22Rv1 (cell line): ENCODE measurements at regions not wholly inside any gene's neighbourhood (a gene's known extent, or its start where the extent isn't known, plus 50 kb on each side); places are given as distances from the start of the nearest gene placed in this dataset.

Source experiments
- H3K27ac ChIP-seq: fragments of 450-650 bp; 2 replicates; pipeline ENCODE4 v1.5.1; 2017
- CTCF ChIP-seq: fragments of 450-650 bp; IDR thresholded peaks from 2 replicates; pipeline ENCODE4 v1.5.1; 2017; ENCODE audit warnings: mild to moderate bottlenecking
- ZFX ChIP-seq: fragments of 450-650 bp; IDR thresholded peaks from 2 replicates; pipeline ENCODE4 v1.6.1; 2017; ENCODE audit warnings: antibody characterized with exemption, borderline replicate concordance

GRCh38 chr6:91637217-91637616 is 1050.3 kb upstream of the MAP3K7 start:
- no peak overlapping the region for H3K27ac ChIP-seq
- TF ChIP-seq CTCF (no peak), ZFX (no peak)

- no peak overlapping the region for H3K27ac ChIP-seq
- TF ChIP-seq CTCF: no peak
- TF ChIP-seq ZFX: no peak
Observed at GRCh38 chr6:91634791-91635190, 1047.9 kb upstream of the MAP3K7 start.

- no peak for TF ChIP-seq CTCF
- TF ChIP-seq ZFX: no peak
- H3K27ac ChIP-seq: no peak overlapping the region
Observed at GRCh38 chr6:91633374-91634111, 1046.7 kb upstream of the MAP3K7 start.

DNA sequence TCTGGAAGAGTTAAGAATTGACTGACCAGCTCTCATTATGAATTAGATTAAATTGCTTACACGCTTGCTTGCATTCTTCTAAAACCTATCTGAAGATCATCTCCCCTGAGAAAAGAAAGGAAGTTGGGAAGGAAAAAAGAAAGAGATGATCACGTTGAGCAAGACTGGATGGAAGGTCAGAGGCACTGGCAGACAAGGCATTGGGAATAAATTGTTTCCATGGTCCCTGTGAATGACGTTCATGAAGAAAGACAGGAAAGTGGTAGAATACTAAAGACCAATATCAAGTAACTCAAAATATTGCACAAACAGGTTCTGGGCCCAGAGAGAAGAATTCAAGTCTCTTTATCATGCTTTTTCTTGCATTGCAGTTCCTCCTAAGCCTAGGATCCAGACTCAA is 1045.4 kb upstream of the MAP3K7 start:
- no peak overlapping the region for H3K27ac ChIP-seq
- TF ChIP-seq ZFX (no peak), CTCF (no peak)

- TF ChIP-seq ZFX (no peak), CTCF (no peak)
- H3K27ac ChIP-seq: no peak overlapping the region
Observed at GRCh38 chr6:91631227-91631626, 1044.4 kb upstream of the MAP3K7 start.

- no peak overlapping the region for H3K27ac ChIP-seq
- TF ChIP-seq CTCF (no peak), ZFX (no peak)
Observed at GRCh38 chr6:91626911-91627310, 1040.0 kb upstream of the MAP3K7 start.

- TF ChIP-seq CTCF: no peak
- TF ChIP-seq ZFX: no peak
- H3K27ac ChIP-seq: no peak overlapping the region
Observed at GRCh38 chr6:91613481-91613880, 1026.6 kb upstream of the MAP3K7 start.
